ENCODE measurements at regions not wholly inside any gene's neighbourhood (a gene's known extent, or its start where the extent isn't known, plus 50 kb on each side); places are given as distances from the start of the nearest gene placed in this dataset.

DNA sequence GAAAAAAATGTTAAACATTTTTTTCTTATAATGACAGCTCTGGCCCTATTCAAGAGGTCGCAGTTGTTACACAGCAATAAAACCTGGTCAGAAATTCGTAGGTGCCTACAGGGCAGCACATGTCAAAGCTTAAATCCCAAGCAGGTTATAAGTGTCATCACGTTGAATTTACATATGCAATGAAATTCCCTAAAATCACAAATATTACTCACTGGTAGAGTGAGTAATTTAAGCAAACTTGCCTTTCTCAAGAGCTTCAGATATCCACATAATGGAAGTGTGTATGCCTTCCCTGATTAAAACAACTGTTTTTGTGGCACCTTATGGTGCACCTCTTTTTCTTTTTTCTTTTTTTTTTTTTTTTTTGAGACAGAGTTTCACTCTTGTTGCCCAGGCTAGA is 90.7 kb upstream of the FNDC3B start:
- no TSS peak for BruUV-seq (replicated peaks)
- CTCF ChIA-PET (ENCODE audit: unreplicated experiment) = no interaction called here
- H4K20me1 ChIP-seq (ENCODE audit: insufficient read depth, low read length) = no peaks in the 10 kb centered on the region
- DNase-seq (ENCODE audit: low spot score) = no peak
- no peaks in the 10 kb centered on the region for H3K36me3 ChIP-seq (ENCODE audit: insufficient read depth, low read length)
- no peaks in the 10 kb centered on the region for H3K9me3 ChIP-seq (ENCODE audit: low read length)
- POLR2A ChIA-PET = interaction anchor here (0.7 kb wide), 1 partner anchor 688 kb away, joined by 3 read pairs; no protein-coding TSS in a partner anchor
- TF ChIP-seq, protein P1, sequence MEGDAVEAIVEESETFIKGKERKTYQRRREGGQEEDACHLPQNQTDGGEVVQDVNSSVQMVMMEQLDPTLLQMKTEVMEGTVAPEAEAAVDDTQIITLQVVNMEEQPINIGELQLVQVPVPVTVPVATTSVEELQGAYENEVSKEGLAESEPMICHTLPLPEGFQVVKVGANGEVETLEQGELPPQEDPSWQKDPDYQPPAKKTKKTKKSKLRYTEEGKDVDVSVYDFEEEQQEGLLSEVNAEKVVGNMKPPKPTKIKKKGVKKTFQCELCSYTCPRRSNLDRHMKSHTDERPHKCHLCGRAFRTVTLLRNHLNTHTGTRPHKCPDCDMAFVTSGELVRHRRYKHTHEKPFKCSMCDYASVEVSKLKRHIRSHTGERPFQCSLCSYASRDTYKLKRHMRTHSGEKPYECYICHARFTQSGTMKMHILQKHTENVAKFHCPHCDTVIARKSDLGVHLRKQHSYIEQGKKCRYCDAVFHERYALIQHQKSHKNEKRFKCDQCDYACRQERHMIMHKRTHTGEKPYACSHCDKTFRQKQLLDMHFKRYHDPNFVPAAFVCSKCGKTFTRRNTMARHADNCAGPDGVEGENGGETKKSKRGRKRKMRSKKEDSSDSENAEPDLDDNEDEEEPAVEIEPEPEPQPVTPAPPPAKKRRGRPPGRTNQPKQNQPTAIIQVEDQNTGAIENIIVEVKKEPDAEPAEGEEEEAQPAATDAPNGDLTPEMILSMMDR (conservative IDR thresholded peaks at IDR 0.05; ENCODE audit: low read length) = no peak
- no peak for TF ChIP-seq EZH2phosphoT487 (IDR thresholded peaks at IDR 0.05; ENCODE audit: borderline replicate concordance, low read depth, low read length)
- no peak overlapping the region for H3K4me3 ChIP-seq (ENCODE audit: low read depth, low read length, poor library complexity, severe bottlenecking)
- H3K9me2 ChIP-seq (ENCODE audit: insufficient read depth, low read length) = no peaks in the 10 kb centered on the region
- H2AFZ ChIP-seq (ENCODE audit: low read length) = no peak overlapping the region
- no peak overlapping the region for H3K4me2 ChIP-seq (ENCODE audit: low read length)
- no peak overlapping the region for H3K27ac ChIP-seq (ENCODE audit: low read depth, low read length, poor library complexity, severe bottlenecking)
- H3K4me1 ChIP-seq (ENCODE audit: insufficient read depth, low read length, poor library complexity, severe bottlenecking) = no peaks in the 10 kb centered on the region
- intact Hi-C loops (cut with micrococcal nuclease; ENCODE audit: unreplicated experiment) = no loop called here
- H3K79me2 ChIP-seq (ENCODE audit: insufficient read depth, low read depth, low read length) = no peaks in the 10 kb centered on the region

DNA sequence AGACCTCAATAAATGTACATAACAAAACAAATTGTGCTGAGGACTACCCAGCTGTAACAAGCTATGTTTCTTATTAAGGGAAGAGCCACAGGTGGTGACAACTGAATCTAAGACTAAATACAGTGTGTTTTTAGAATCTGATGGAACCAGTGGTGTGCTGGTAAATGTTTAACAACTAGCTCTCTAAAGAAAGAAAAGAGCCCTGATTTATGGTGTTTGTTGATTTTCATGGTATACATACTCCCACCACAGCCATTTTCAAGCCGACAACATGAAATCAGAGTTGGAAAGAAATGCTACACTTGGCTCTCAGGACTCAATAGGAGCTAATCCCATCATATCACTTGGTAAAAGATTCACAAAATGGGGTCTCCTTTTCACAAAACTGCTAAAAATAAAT is 89.8 kb upstream of the FNDC3B start:
- H3K4me3 ChIP-seq (ENCODE audit: low read depth, low read length, poor library complexity, severe bottlenecking) = no peak overlapping the region
- no peaks in the 10 kb centered on the region for H3K9me2 ChIP-seq (ENCODE audit: insufficient read depth, low read length)
- H3K79me2 ChIP-seq (ENCODE audit: insufficient read depth, low read depth, low read length) = no peaks in the 10 kb centered on the region
- intact Hi-C loops (cut with micrococcal nuclease; ENCODE audit: unreplicated experiment) = no loop called here
- DNase-seq (ENCODE audit: low spot score) = no peak
- TF ChIP-seq, protein P1 (conservative IDR thresholded peaks at IDR 0.05; ENCODE audit: low read length) = no peak
- TF ChIP-seq EZH2phosphoT487 (IDR thresholded peaks at IDR 0.05; ENCODE audit: borderline replicate concordance, low read depth, low read length) = no peak
- no peaks in the 10 kb centered on the region for H4K20me1 ChIP-seq (ENCODE audit: insufficient read depth, low read length)
- H3K4me1 ChIP-seq (ENCODE audit: insufficient read depth, low read length, poor library complexity, severe bottlenecking) = no peaks in the 10 kb centered on the region
- no TSS peak for BruUV-seq (replicated peaks)
- H3K4me2 ChIP-seq (ENCODE audit: low read length) = no peak overlapping the region
- CTCF ChIA-PET (ENCODE audit: unreplicated experiment) = no interaction called here
- no peaks in the 10 kb centered on the region for H3K36me3 ChIP-seq (ENCODE audit: insufficient read depth, low read length)
- H3K9me3 ChIP-seq (ENCODE audit: low read length) = no peaks in the 10 kb centered on the region
- POLR2A ChIA-PET = interaction anchor here (0.7 kb wide), 1 partner anchor 689 kb away, joined by 3 read pairs; no protein-coding TSS in a partner anchor
- H2AFZ ChIP-seq (ENCODE audit: low read length) = no peak overlapping the region
- H3K27ac ChIP-seq (ENCODE audit: low read depth, low read length, poor library complexity, severe bottlenecking) = no peak overlapping the region

DNA sequence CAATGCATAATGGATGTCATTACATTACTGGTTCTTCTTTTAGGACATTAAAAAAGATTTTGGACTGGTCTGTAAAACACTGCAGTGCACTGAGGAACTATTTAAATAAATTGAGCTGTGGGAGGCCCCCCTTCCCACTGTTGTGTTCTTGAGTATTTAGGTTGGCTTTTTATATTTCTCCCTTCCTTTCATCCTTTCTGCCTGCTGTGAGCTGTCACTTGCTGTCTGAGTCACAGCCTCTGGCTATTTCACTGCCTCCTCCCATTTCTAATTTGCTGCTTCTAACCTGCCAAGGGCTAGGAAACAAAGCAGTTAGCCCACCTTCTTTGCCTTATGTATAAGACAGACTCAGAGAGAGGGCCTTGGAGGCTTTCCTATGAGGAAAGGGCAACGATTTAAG is 89.0 kb upstream of the FNDC3B start:
- no peaks in the 10 kb centered on the region for H3K9me3 ChIP-seq (ENCODE audit: low read length)
- no peaks in the 10 kb centered on the region for H3K79me2 ChIP-seq (ENCODE audit: insufficient read depth, low read depth, low read length)
- no peaks in the 10 kb centered on the region for H3K9me2 ChIP-seq (ENCODE audit: insufficient read depth, low read length)
- no peak overlapping the region for H2AFZ ChIP-seq (ENCODE audit: low read length)
- H3K4me1 ChIP-seq (ENCODE audit: insufficient read depth, low read length, poor library complexity, severe bottlenecking) = no peaks in the 10 kb centered on the region
- POLR2A ChIA-PET = interaction anchor here (0.5 kb wide), 1 partner anchor 229 kb away, joined by 4 read pairs; no protein-coding TSS in a partner anchor
- TF ChIP-seq, protein P1 (conservative IDR thresholded peaks at IDR 0.05; ENCODE audit: low read length) = no peak
- no peak for TF ChIP-seq EZH2phosphoT487 (IDR thresholded peaks at IDR 0.05; ENCODE audit: borderline replicate concordance, low read depth, low read length)
- no peak overlapping the region for H3K27ac ChIP-seq (ENCODE audit: low read depth, low read length, poor library complexity, severe bottlenecking)
- no peak for DNase-seq (ENCODE audit: low spot score)
- no TSS peak for BruUV-seq (replicated peaks)
- H3K4me3 ChIP-seq (ENCODE audit: low read depth, low read length, poor library complexity, severe bottlenecking) = no peak overlapping the region
- H4K20me1 ChIP-seq (ENCODE audit: insufficient read depth, low read length) = no peaks in the 10 kb centered on the region
- no peaks in the 10 kb centered on the region for H3K36me3 ChIP-seq (ENCODE audit: insufficient read depth, low read length)
- H3K4me2 ChIP-seq (ENCODE audit: low read length) = no peak overlapping the region
- CTCF ChIA-PET (ENCODE audit: unreplicated experiment) = no interaction called here
- intact Hi-C loops (cut with micrococcal nuclease; ENCODE audit: unreplicated experiment) = no loop called here

All from OCI-LY7 (cell line).